Lung (tissue), 11 donors: ENCODE measurements at regions not wholly inside any gene's neighbourhood (a gene's known extent, or its start where the extent isn't known, plus 50 kb on each side); places are given as distances from the start of the nearest gene placed in this dataset.

Source experiments
- ATAC-seq: fragments of 200-7000 bp; cut with Tn5 transposase; one replicate; pipeline ENCODE4 v1.9.1; 2020; ENCODE audit warnings: moderate number of reproducible peaks; ENCODE audit not compliant: insufficient read depth, low FRiP score
- DNase-seq, 3 donors: peaks; one replicate each; pipeline ENCODE4 v3.0.0-alpha.2; 2013 to 2017
- H3K27ac ChIP-seq, 2 donors: one replicate each; pipeline ENCODE4 v1.5.1; 2013; ENCODE audit warnings: mild to moderate bottlenecking in 2 of 2, moderate library complexity in 2 of 2, control low read depth in 1 of 2, inconsistent platforms in 1 of 2, low read depth in 1 of 2, low read length in 1 of 2
- H3K27me3 ChIP-seq, 3 donors: one replicate each; pipeline ENCODE4 v1.5.1; 2013; ENCODE audit warnings: low read length in 2 of 3; ENCODE audit not compliant: control insufficient read depth in 3 of 3, insufficient read depth in 3 of 3
- H3K36me3 ChIP-seq, 4 donors: one replicate each; pipeline ENCODE4 v1.5.1; 2013; ENCODE audit warnings: low read length in 4 of 4, mild to moderate bottlenecking in 1 of 4, moderate library complexity in 1 of 4; ENCODE audit not compliant: control insufficient read depth in 4 of 4, insufficient read depth in 4 of 4
- H3K4me1 ChIP-seq, 5 donors: one replicate each; pipeline ENCODE4 v1.5.1; 2013; ENCODE audit warnings: low read length in 5 of 5, mild to moderate bottlenecking in 2 of 5, moderate library complexity in 1 of 5; ENCODE audit not compliant: control insufficient read depth in 5 of 5, insufficient read depth in 5 of 5
- H3K4me3 ChIP-seq: one replicate; pipeline ENCODE4 v1.5.1; 2013; ENCODE audit warnings: mild to moderate bottlenecking, control low read depth, moderate library complexity
- H3K9ac ChIP-seq, 2 donors: one replicate each; pipeline ENCODE4 v1.5.1; 2013; ENCODE audit warnings: low read length in 2 of 2, control low read depth in 1 of 2; ENCODE audit not compliant: insufficient read depth in 1 of 2
- H3K9me3 ChIP-seq, 4 donors: one replicate each; pipeline ENCODE4 v1.5.1; 2013; ENCODE audit warnings: low read length in 3 of 4, mild to moderate bottlenecking in 1 of 4, moderate library complexity in 1 of 4; ENCODE audit not compliant: control insufficient read depth in 4 of 4, insufficient read depth in 3 of 4
- CTCF ChIP-seq: IDR thresholded peaks from 2 replicates; pipeline ENCODE4 v1.5.1; 2012; ENCODE audit warnings: mild to moderate bottlenecking; ENCODE audit errors: control extremely low read depth, extremely low read depth
- WGBS, 2 donors: extraction: QIAGEN DNeasy Blood & Tissue Kit; methylation state at CpG; one replicate each; pipeline ENCODE4 v1.1.7; 2013; 5-methylcytosine and 5-hydroxymethylcytosine counted together
- donor health status: control.
- donor health status: control.
- donor health status: Bipolar disorder and iron deficiency.
- donor health status: healthy.
- donor health status: DM: yes; HTN: yes; CAD: no.

- no peaks in the 10 kb centered on the region for H3K36me3 ChIP-seq
- no peak overlapping the region for H3K9ac ChIP-seq
- no peaks in the 10 kb centered on the region for H3K9me3 ChIP-seq
- ATAC-seq (no peak), DNase-seq (no peak)
- no peak for TF ChIP-seq CTCF
- WGBS, 2 donors = 96% methylated on average over 9 of the region's 9 CpGs
- no peak overlapping the region for H3K27ac ChIP-seq
- H3K4me3 ChIP-seq = no peak overlapping the region
- no peaks in the 10 kb centered on the region for H3K27me3 ChIP-seq
- peaks cover 0 to 8% (median 0%) of the 10 kb centered on the region in 5 donors for H3K4me1 ChIP-seq
Observed at GRCh38 chr3:194974468-194975135, 288.9 kb downstream of the FAM43A start.

GRCh38 chr3:194976049-194976451 is 290.4 kb downstream of the FAM43A start:
- no peak overlapping the region for H3K9ac ChIP-seq
- no peak for ATAC-seq
- no peaks in the 10 kb centered on the region for H3K27me3 ChIP-seq
- H3K9me3 ChIP-seq = no peaks in the 10 kb centered on the region
- no peak overlapping the region for H3K4me3 ChIP-seq
- DNase-seq = no peak
- TF ChIP-seq CTCF = no peak
- H3K36me3 ChIP-seq = no peaks in the 10 kb centered on the region
- H3K27ac ChIP-seq = no peak overlapping the region
- WGBS, 2 donors = 52 to 62% methylated on average over 5 of the region's 5 CpGs
- peaks cover 0 to 8% (median 0%) of the 10 kb centered on the region in 5 donors for H3K4me1 ChIP-seq

- no peak for TF ChIP-seq CTCF
- H3K9me3 ChIP-seq = no peaks in the 10 kb centered on the region
Observed at GRCh38 chr3:194976874-194977273, 291.2 kb downstream of the FAM43A start.

GRCh38 chr3:194977356-194977755 is 291.7 kb downstream of the FAM43A start:
- DNase-seq (no peak), ATAC-seq (no peak)
- Histone ChIP-seq H3K4me3 (no peak overlapping the region), H3K27ac (no peak overlapping the region), H3K36me3 (no peaks in the 10 kb centered on the region), H3K27me3 (no peaks in the 10 kb centered on the region), H3K9me3 (no peaks in the 10 kb centered on the region), H3K4me1 (peaks cover 0 to 5% (median 0%) of the 10 kb centered on the region in 5 donors), H3K9ac (no peak overlapping the region)
- 95 to 97% methylated on average over 8 of the region's 8 CpGs for WGBS, 2 donors
- no peak for TF ChIP-seq CTCF

More at GRCh38 chr3:194976874-194977273, 291.2 kb downstream of the FAM43A start:
- no peaks in the 10 kb centered on the region for H3K27me3 ChIP-seq
- H3K36me3 ChIP-seq = no peaks in the 10 kb centered on the region
- no peak overlapping the region for H3K9ac ChIP-seq
- H3K4me1 ChIP-seq = peaks cover 0 to 8% (median 0%) of the 10 kb centered on the region in 5 donors
- H3K4me3 ChIP-seq = no peak overlapping the region
- WGBS, 2 donors = 74 to 81% methylated on average over 7 of the region's 7 CpGs
- no peak for DNase-seq
- no peak overlapping the region for H3K27ac ChIP-seq
- ATAC-seq = no peak
